ENCODE measurements at regions not wholly inside any gene's neighbourhood (a gene's known extent, or its start where the extent isn't known, plus 50 kb on each side); places are given as distances from the start of the nearest gene placed in this dataset.

GRCh38 chr5:164364237-164365208 is 859.1 kb downstream of the MAT2B start:
- no peak for DNase-seq
- Histone ChIP-seq H3K4me3 (ENCODE audit: low read length) (no peak overlapping the region), H3K36me3 (ENCODE audit: control insufficient read depth, insufficient read depth, low read length) (no peaks in the 10 kb centered on the region), H3K9me3 (ENCODE audit: control insufficient read depth, low read depth, low read length) (no peaks in the 10 kb centered on the region), H3K4me1 (ENCODE audit: control insufficient read depth, insufficient read depth, low read length) (no peaks in the 10 kb centered on the region), H3K27ac (ENCODE audit: low read length) (no peak overlapping the region), H3K27me3 (ENCODE audit: control insufficient read depth, insufficient read depth, low read length) (no peaks in the 10 kb centered on the region)
- 90% methylated on average over 7 of the region's 7 CpGs for WGBS (ENCODE audit: insufficient coverage, low lambda C conversion rate)

GRCh38 chr5:164370841-164371240 is 865.4 kb downstream of the MAT2B start:
- Histone ChIP-seq H3K4me1 (ENCODE audit: control insufficient read depth, insufficient read depth, low read length) (no peaks in the 10 kb centered on the region), H3K4me3 (ENCODE audit: low read length) (no peak overlapping the region), H3K27ac (ENCODE audit: low read length) (no peak overlapping the region), H3K27me3 (ENCODE audit: control insufficient read depth, insufficient read depth, low read length) (no peaks in the 10 kb centered on the region), H3K9me3 (ENCODE audit: control insufficient read depth, low read depth, low read length) (no peaks in the 10 kb centered on the region), H3K36me3 (ENCODE audit: control insufficient read depth, insufficient read depth, low read length) (no peaks in the 10 kb centered on the region)
- WGBS (ENCODE audit: insufficient coverage, low lambda C conversion rate) = 100% methylated on average over 2 of the region's 4 CpGs
- no peak for DNase-seq

GRCh38 chr5:164372892-164373291 is 867.5 kb downstream of the MAT2B start:
- DNase-seq = no peak
- Histone ChIP-seq H3K4me3 (ENCODE audit: low read length) (no peak overlapping the region), H3K36me3 (ENCODE audit: control insufficient read depth, insufficient read depth, low read length) (no peaks in the 10 kb centered on the region), H3K9me3 (ENCODE audit: control insufficient read depth, low read depth, low read length) (no peaks in the 10 kb centered on the region), H3K4me1 (ENCODE audit: control insufficient read depth, insufficient read depth, low read length) (no peaks in the 10 kb centered on the region), H3K27ac (ENCODE audit: low read length) (no peak overlapping the region), H3K27me3 (ENCODE audit: control insufficient read depth, insufficient read depth, low read length) (no peaks in the 10 kb centered on the region)
- WGBS (ENCODE audit: insufficient coverage, low lambda C conversion rate) = 60% methylated on average over 1 of the region's 1 CpG

GRCh38 chr5:164373876-164374275 is 868.5 kb downstream of the MAT2B start:
- WGBS (ENCODE audit: insufficient coverage, low lambda C conversion rate) = 80% methylated on average over 2 of the region's 2 CpGs
- Histone ChIP-seq H3K36me3 (ENCODE audit: control insufficient read depth, insufficient read depth, low read length) (no peaks in the 10 kb centered on the region), H3K27ac (ENCODE audit: low read length) (no peak overlapping the region), H3K27me3 (ENCODE audit: control insufficient read depth, insufficient read depth, low read length) (no peaks in the 10 kb centered on the region), H3K4me3 (ENCODE audit: low read length) (no peak overlapping the region), H3K9me3 (ENCODE audit: control insufficient read depth, low read depth, low read length) (no peaks in the 10 kb centered on the region), H3K4me1 (ENCODE audit: control insufficient read depth, insufficient read depth, low read length) (no peaks in the 10 kb centered on the region)
- no peak for DNase-seq

GRCh38 chr5:164375051-164375450 is 869.6 kb downstream of the MAT2B start:
- H3K36me3 ChIP-seq (ENCODE audit: control insufficient read depth, insufficient read depth, low read length) = no peaks in the 10 kb centered on the region
- H3K4me1 ChIP-seq (ENCODE audit: control insufficient read depth, insufficient read depth, low read length) = no peaks in the 10 kb centered on the region
- H3K4me3 ChIP-seq (ENCODE audit: low read length) = no peak overlapping the region
- no peak for DNase-seq
- H3K27me3 ChIP-seq (ENCODE audit: control insufficient read depth, insufficient read depth, low read length) = no peaks in the 10 kb centered on the region
- WGBS (ENCODE audit: insufficient coverage, low lambda C conversion rate) = no CpG with 5 or more reads among the region's 1 CpG
- no peaks in the 10 kb centered on the region for H3K9me3 ChIP-seq (ENCODE audit: control insufficient read depth, low read depth, low read length)
- H3K27ac ChIP-seq (ENCODE audit: low read length) = no peak overlapping the region

- no peak for DNase-seq
- no peaks in the 10 kb centered on the region for H3K4me1 ChIP-seq (ENCODE audit: control insufficient read depth, insufficient read depth, low read length)
- H3K4me3 ChIP-seq (ENCODE audit: low read length) = no peak overlapping the region
- H3K27me3 ChIP-seq (ENCODE audit: control insufficient read depth, insufficient read depth, low read length) = no peaks in the 10 kb centered on the region
- H3K27ac ChIP-seq (ENCODE audit: low read length) = no peak overlapping the region
- H3K9me3 ChIP-seq (ENCODE audit: control insufficient read depth, low read depth, low read length) = no peaks in the 10 kb centered on the region
- H3K36me3 ChIP-seq (ENCODE audit: control insufficient read depth, insufficient read depth, low read length) = no peaks in the 10 kb centered on the region
These were observed 871.4 kb downstream of the MAT2B start for GRCh38 chr5:164376843-164377242.

- no peaks in the 10 kb centered on the region for H3K4me1 ChIP-seq (ENCODE audit: control insufficient read depth, insufficient read depth, low read length)
- peaks cover 2% of the 10 kb centered on the region for H3K9me3 ChIP-seq (ENCODE audit: control insufficient read depth, low read depth, low read length)
- no peaks in the 10 kb centered on the region for H3K36me3 ChIP-seq (ENCODE audit: control insufficient read depth, insufficient read depth, low read length)
- H3K4me3 ChIP-seq (ENCODE audit: low read length) = no peak overlapping the region
- H3K27me3 ChIP-seq (ENCODE audit: control insufficient read depth, insufficient read depth, low read length) = no peaks in the 10 kb centered on the region
- DNase-seq = no peak
- H3K27ac ChIP-seq (ENCODE audit: low read length) = no peak overlapping the region
These were observed 872.3 kb downstream of the MAT2B start for GRCh38 chr5:164377746-164378145.

GRCh38 chr5:164383662-164384061 is 878.2 kb downstream of the MAT2B start:
- Histone ChIP-seq H3K4me1 (ENCODE audit: control insufficient read depth, insufficient read depth, low read length) (no peaks in the 10 kb centered on the region), H3K9me3 (ENCODE audit: control insufficient read depth, low read depth, low read length) (peaks cover 6% of the 10 kb centered on the region), H3K27ac (ENCODE audit: low read length) (no peak overlapping the region), H3K36me3 (ENCODE audit: control insufficient read depth, insufficient read depth, low read length) (no peaks in the 10 kb centered on the region), H3K27me3 (ENCODE audit: control insufficient read depth, insufficient read depth, low read length) (no peaks in the 10 kb centered on the region), H3K4me3 (ENCODE audit: low read length) (no peak overlapping the region)
- 74% methylated on average over 2 of the region's 2 CpGs for WGBS (ENCODE audit: insufficient coverage, low lambda C conversion rate)
- DNase-seq = no peak

- DNase-seq = no peak
- H3K4me3 ChIP-seq (ENCODE audit: low read length) = no peak overlapping the region
- no peaks in the 10 kb centered on the region for H3K4me1 ChIP-seq (ENCODE audit: control insufficient read depth, insufficient read depth, low read length)
- H3K9me3 ChIP-seq (ENCODE audit: control insufficient read depth, low read depth, low read length) = no peaks in the 10 kb centered on the region
- H3K27me3 ChIP-seq (ENCODE audit: control insufficient read depth, insufficient read depth, low read length) = no peaks in the 10 kb centered on the region
- H3K27ac ChIP-seq (ENCODE audit: low read length) = no peak overlapping the region
- no peaks in the 10 kb centered on the region for H3K36me3 ChIP-seq (ENCODE audit: control insufficient read depth, insufficient read depth, low read length)
These were observed 887.1 kb downstream of the MAT2B start for GRCh38 chr5:164392531-164392930.

GRCh38 chr5:164394686-164395194 is 889.3 kb downstream of the MAT2B start:
- Histone ChIP-seq H3K4me1 (ENCODE audit: control insufficient read depth, insufficient read depth, low read length) (no peaks in the 10 kb centered on the region), H3K9me3 (ENCODE audit: control insufficient read depth, low read depth, low read length) (no peaks in the 10 kb centered on the region), H3K4me3 (ENCODE audit: low read length) (no peak overlapping the region), H3K36me3 (ENCODE audit: control insufficient read depth, insufficient read depth, low read length) (no peaks in the 10 kb centered on the region), H3K27ac (ENCODE audit: low read length) (no peak overlapping the region), H3K27me3 (ENCODE audit: control insufficient read depth, insufficient read depth, low read length) (no peaks in the 10 kb centered on the region)
- DNase-seq = no peak
- 92% methylated on average over 4 of the region's 5 CpGs for WGBS (ENCODE audit: insufficient coverage, low lambda C conversion rate)

- 100% methylated on average over 1 of the region's 1 CpG for WGBS (ENCODE audit: insufficient coverage, low lambda C conversion rate)
- DNase-seq = no peak
- no peaks in the 10 kb centered on the region for H3K4me1 ChIP-seq (ENCODE audit: control insufficient read depth, insufficient read depth, low read length)
These were observed 907.1 kb downstream of the MAT2B start for GRCh38 chr5:164412531-164412930.

More at GRCh38 chr5:164412531-164412930, 907.1 kb downstream of the MAT2B start:
- Histone ChIP-seq H3K27ac (ENCODE audit: low read length) (no peak overlapping the region), H3K4me3 (ENCODE audit: low read length) (no peak overlapping the region), H3K9me3 (ENCODE audit: control insufficient read depth, low read depth, low read length) (no peaks in the 10 kb centered on the region), H3K27me3 (ENCODE audit: control insufficient read depth, insufficient read depth, low read length) (no peaks in the 10 kb centered on the region), H3K36me3 (ENCODE audit: control insufficient read depth, insufficient read depth, low read length) (no peaks in the 10 kb centered on the region)
